HEK293 (cell line): ENCODE measurements at regions not wholly inside any gene's neighbourhood (a gene's known extent, or its start where the extent isn't known, plus 50 kb on each side); places are given as distances from the start of the nearest gene placed in this dataset.

Source experiments
- CTCF ChIA-PET: fragments of 350-600 bp; formaldehyde crosslinking; extraction: SDS; loops from one replicate; lab custom pipeline; 2021; ENCODE audit warnings: antibody characterized with exemption; lab: Yijun Ruan, JAX
- POLR2A ChIA-PET: fragments of 300-600 bp; formaldehyde crosslinking; extraction: SDS; loops from one replicate; lab custom pipeline; 2020; ENCODE audit warnings: antibody characterized with exemption, inconsistent platforms; lab: Yijun Ruan, JAX
- H3K27ac ChIP-seq: fragments of 200-500 bp; sonication (Bioruptor generic); 2 replicates; pipeline ENCODE4 v1.5.1; 2014; ENCODE audit warnings: low read depth, low read length, control low read depth, inconsistent platforms; ENCODE audit errors: extremely low read depth
- H3K36me3 ChIP-seq, 2 experiments: fragments of 200-500 bp in 1 of 2; sonication (Bioruptor generic) in 1 of 2; 1 replicate in 1 of 2; 2 replicates in 1 of 2; pipeline ENCODE4 v1.5.1; 2014 to 2017; ENCODE audit warnings: inconsistent platforms in 2 of 2, low read length in 2 of 2; ENCODE audit not compliant: control insufficient read depth in 2 of 2, insufficient read depth in 1 of 2
- H3K4me1 ChIP-seq: fragments of 200-500 bp; sonication (Bioruptor generic); 2 replicates; pipeline ENCODE4 v1.5.1; 2014; ENCODE audit warnings: mild to moderate bottlenecking, low read length, inconsistent platforms; ENCODE audit not compliant: control insufficient read depth, insufficient read depth
- H3K4me3 ChIP-seq: 2 replicates; pipeline ENCODE4 v1.5.1; 2011; ENCODE audit warnings: low read depth, mild to moderate bottlenecking, control low read depth, low read length, moderate library complexity
- H3K9me3 ChIP-seq: fragments of 200-500 bp; sonication (Bioruptor generic); 2 replicates; pipeline ENCODE4 v1.5.1; 2014; ENCODE audit warnings: low read depth, low read length, inconsistent platforms; ENCODE audit not compliant: control insufficient read depth, insufficient read depth
- GFI1B ChIP-seq: fragments of 450-650 bp; formaldehyde crosslinking; IDR thresholded peaks from 2 replicates; pipeline ENCODE4 v1.5.1; 2016; ENCODE audit warnings: missing biosample characterization, missing genetic modification characterization
- GLI2 ChIP-seq: fragments of 450-650 bp; formaldehyde crosslinking; IDR thresholded peaks from 2 replicates; pipeline ENCODE4; 2017; ENCODE audit warnings: missing biosample characterization, missing genetic modification characterization, low read depth, borderline replicate concordance
- KLF1 ChIP-seq: fragments of 450-650 bp; formaldehyde crosslinking; IDR thresholded peaks from 2 replicates; pipeline ENCODE4 v1.5.1; 2016; ENCODE audit warnings: missing biosample characterization, missing genetic modification characterization
- ZBTB10 ChIP-seq: fragments of 450-650 bp; formaldehyde crosslinking; IDR thresholded peaks from 2 replicates; pipeline ENCODE4 v1.5.1; 2016; ENCODE audit warnings: missing biosample characterization, missing genetic modification characterization
- ZBTB26 ChIP-seq: fragments of 450-650 bp; formaldehyde crosslinking; optimal IDR thresholded peaks from 2 replicates; pipeline ENCODE3; 2016; ENCODE audit warnings: missing biosample characterization, mild to moderate bottlenecking, missing genetic modification characterization
- ZFHX2 ChIP-seq: fragments of 450-650 bp; formaldehyde crosslinking; conservative IDR thresholded peaks from 2 replicates; pipeline ENCODE4 v1.5.1; 2016; ENCODE audit warnings: missing biosample characterization, missing genetic modification characterization
- ZIC2 ChIP-seq: fragments of 450-650 bp; formaldehyde crosslinking; IDR thresholded peaks from 2 replicates; pipeline ENCODE4 v1.5.1; 2016; ENCODE audit warnings: missing biosample characterization, missing genetic modification characterization
- ZNF157 ChIP-seq: fragments of 450-650 bp; formaldehyde crosslinking; IDR thresholded peaks from 2 replicates; pipeline ENCODE4 v1.5.1; 2016; ENCODE audit warnings: missing biosample characterization, missing genetic modification characterization
- ZNF174 ChIP-seq: fragments of 450-650 bp; formaldehyde crosslinking; IDR thresholded peaks from 2 replicates; pipeline ENCODE4 v1.5.0; 2017; ENCODE audit warnings: missing biosample characterization, mild to moderate bottlenecking, missing genetic modification characterization
- ZNF175 ChIP-seq: fragments of 450-650 bp; formaldehyde crosslinking; IDR thresholded peaks from 2 replicates; pipeline ENCODE4 v1.5.1; 2016; ENCODE audit warnings: missing biosample characterization, missing genetic modification characterization
- ZNF19 ChIP-seq: fragments of 450-650 bp; formaldehyde crosslinking; IDR thresholded peaks from 2 replicates; pipeline ENCODE4; 2016; ENCODE audit warnings: missing biosample characterization, missing genetic modification characterization, low read depth
- ZNF335 ChIP-seq: fragments of 450-650 bp; formaldehyde crosslinking; conservative IDR thresholded peaks from 2 replicates; pipeline ENCODE4 v1.5.1; 2016; ENCODE audit warnings: missing biosample characterization, missing genetic modification characterization
- ZNF341 ChIP-seq: fragments of 450-650 bp; formaldehyde crosslinking; IDR thresholded peaks from 2 replicates; pipeline ENCODE4; 2016; ENCODE audit warnings: low read depth, missing biosample characterization, missing genetic modification characterization
- ZNF362 ChIP-seq: fragments of 450-650 bp; formaldehyde crosslinking; IDR thresholded peaks from 2 replicates; pipeline ENCODE4 v1.5.1; 2016; ENCODE audit warnings: missing biosample characterization, missing genetic modification characterization
- ZNF37A ChIP-seq: fragments of 450-650 bp; IDR thresholded peaks from 2 replicates; pipeline ENCODE4 v1.5.1; 2018; ENCODE audit warnings: missing biosample characterization, missing genetic modification characterization
- ZNF501 ChIP-seq: fragments of 450-650 bp; formaldehyde crosslinking; IDR thresholded peaks from 2 replicates; pipeline ENCODE4 v1.5.1; 2016; ENCODE audit warnings: missing biosample characterization, missing genetic modification characterization
- ZNF514 ChIP-seq: fragments of 450-650 bp; formaldehyde crosslinking; IDR thresholded peaks from 2 replicates; pipeline ENCODE4 v1.5.1; 2016; ENCODE audit warnings: missing biosample characterization, missing genetic modification characterization
- ZNF677 ChIP-seq: fragments of 450-650 bp; IDR thresholded peaks from 2 replicates; pipeline ENCODE4 v1.5.0; 2018; ENCODE audit warnings: missing biosample characterization, mild to moderate bottlenecking, missing genetic modification characterization, moderate library complexity
- ZNF701 ChIP-seq: fragments of 450-650 bp; formaldehyde crosslinking; IDR thresholded peaks from 2 replicates; pipeline ENCODE4 v1.5.1; 2016; ENCODE audit warnings: missing biosample characterization, missing genetic modification characterization
- ZSCAN23 ChIP-seq: fragments of 450-650 bp; formaldehyde crosslinking; IDR thresholded peaks from 2 replicates; pipeline ENCODE4 v1.5.1; 2016; ENCODE audit warnings: missing biosample characterization, missing genetic modification characterization
- TF ChIP-seq, protein P1 (sequence below): fragments of 450-650 bp; formaldehyde crosslinking; IDR thresholded peaks from 2 replicates; pipeline ENCODE4 v1.5.1; 2017; ENCODE audit warnings: missing biosample characterization, missing genetic modification characterization

DNA sequence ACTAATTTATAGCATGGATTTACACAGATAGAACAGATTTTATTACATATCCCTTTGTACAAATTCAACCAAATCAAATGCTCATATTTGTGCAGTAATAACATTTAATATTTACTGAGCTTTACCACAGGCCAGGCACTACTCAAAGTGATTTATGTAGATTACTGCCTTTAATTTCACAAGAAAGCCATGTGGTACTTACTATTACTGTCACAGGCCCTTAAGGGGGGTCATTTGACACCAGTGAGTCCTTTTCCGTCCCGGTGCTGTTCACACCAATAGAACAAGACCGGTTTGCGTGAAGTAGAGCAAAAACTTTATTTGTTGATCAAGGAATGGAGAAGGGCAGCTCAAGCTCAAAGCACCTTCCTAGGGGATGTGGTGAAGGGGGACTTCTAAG lies 308.5 kb upstream of the KCNN2 start (continued):
- TF ChIP-seq ZNF157 (tag by site-specific recombination) (no peak), GFI1B (tag by site-specific recombination) (no peak), ZNF362 (tag by site-specific recombination) (no peak)

GRCh38 chr5:114054594-114054993 lies 307.3 kb upstream of the KCNN2 start:
- Histone ChIP-seq H3K4me1 (no peaks in the 10 kb centered on the region), H3K4me3 (no peak overlapping the region), H3K36me3 (no peaks in the 10 kb centered on the region), H3K9me3 (no peaks in the 10 kb centered on the region), H3K27ac (no peak overlapping the region)
- TF ChIP-seq ZNF335 (tag by site-specific recombination) (peak; percentile 47; the same call in 1 of the 2 replicates), ZFHX2 (tag by site-specific recombination) (no peak)
- CTCF ChIA-PET = no interaction called here
- POLR2A ChIA-PET = no interaction called here

DNA sequence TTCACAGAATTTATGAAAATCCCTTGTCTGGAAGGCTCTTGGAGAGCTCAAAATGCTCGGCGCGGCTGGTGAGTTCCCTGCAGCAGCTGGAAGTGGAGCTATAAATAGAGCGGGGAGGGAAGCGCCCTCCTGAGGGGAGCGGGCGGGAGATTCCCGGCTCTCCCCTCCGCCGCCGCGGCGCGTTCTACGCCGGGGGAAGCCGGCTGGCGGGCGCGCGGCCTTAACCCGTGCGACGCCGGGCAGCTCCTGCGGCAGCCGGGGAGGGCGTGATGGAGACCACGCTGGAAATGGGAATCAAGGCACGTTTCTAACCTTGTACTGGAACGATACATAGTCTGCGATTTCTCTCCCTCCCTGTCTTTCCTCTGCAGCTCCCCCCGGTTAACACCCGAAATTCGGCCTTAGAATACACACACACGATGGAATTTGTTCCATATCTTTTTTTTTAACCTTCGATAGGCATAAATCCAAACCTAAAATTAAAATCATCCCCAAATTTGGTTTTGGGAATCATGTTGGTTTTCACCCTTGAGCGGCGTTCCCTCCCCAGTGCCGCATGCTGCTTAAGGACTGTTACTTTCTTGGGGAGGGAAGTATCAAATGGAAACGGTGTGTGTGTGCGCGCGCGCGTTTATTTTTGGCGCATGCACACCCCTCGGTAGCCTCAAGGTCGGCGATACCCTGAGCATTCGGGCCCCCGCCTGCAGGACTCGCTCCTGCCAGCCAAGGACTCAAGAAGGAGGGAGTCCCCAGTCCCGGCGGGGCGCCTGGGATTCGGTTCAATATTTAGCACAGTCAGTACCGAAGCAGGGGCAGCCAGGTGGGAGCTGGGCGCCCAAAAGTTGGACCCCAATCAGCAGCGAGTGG lies 306.3 kb upstream of the KCNN2 start:
- no peaks in the 10 kb centered on the region for H3K4me1 ChIP-seq
- no peak overlapping the region for H3K4me3 ChIP-seq
- POLR2A ChIA-PET = no interaction called here
- no peaks in the 10 kb centered on the region for H3K36me3 ChIP-seq
- H3K9me3 ChIP-seq = no peaks in the 10 kb centered on the region
- CTCF ChIA-PET = no interaction called here
- TF ChIP-seq ZNF677 (tag by site-specific recombination) (no peak), ZNF514 (tag by site-specific recombination) (no peak), ZBTB26 (tag by site-specific recombination) (peak; percentile 48), ZNF335 (tag by site-specific recombination) (no peak), ZIC2 (tag by site-specific recombination) (0 out of 2 replicates have a peak, but pooled peaks have one; percentile 16), ZNF341 (tag by site-specific recombination) (peak; percentile 74)
- TF ChIP-seq, protein P1, sequence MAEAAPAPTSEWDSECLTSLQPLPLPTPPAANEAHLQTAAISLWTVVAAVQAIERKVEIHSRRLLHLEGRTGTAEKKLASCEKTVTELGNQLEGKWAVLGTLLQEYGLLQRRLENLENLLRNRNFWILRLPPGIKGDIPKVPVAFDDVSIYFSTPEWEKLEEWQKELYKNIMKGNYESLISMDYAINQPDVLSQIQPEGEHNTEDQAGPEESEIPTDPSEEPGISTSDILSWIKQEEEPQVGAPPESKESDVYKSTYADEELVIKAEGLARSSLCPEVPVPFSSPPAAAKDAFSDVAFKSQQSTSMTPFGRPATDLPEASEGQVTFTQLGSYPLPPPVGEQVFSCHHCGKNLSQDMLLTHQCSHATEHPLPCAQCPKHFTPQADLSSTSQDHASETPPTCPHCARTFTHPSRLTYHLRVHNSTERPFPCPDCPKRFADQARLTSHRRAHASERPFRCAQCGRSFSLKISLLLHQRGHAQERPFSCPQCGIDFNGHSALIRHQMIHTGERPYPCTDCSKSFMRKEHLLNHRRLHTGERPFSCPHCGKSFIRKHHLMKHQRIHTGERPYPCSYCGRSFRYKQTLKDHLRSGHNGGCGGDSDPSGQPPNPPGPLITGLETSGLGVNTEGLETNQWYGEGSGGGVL = peak; percentile 71
- H3K27ac ChIP-seq = no peak overlapping the region

GRCh38 chr5:114056185-114056538 lies 305.7 kb upstream of the KCNN2 start:
- Histone ChIP-seq H3K36me3 (no peaks in the 10 kb centered on the region), H3K4me3 (no peak overlapping the region), H3K9me3 (no peaks in the 10 kb centered on the region), H3K27ac (no peak overlapping the region), H3K4me1 (no peaks in the 10 kb centered on the region)
- no peak for TF ChIP-seq GLI2 (tag by site-specific recombination)
- TF ChIP-seq ZNF701 (tag by site-specific recombination) = no peak
- no peak for TF ChIP-seq ZBTB10 (tag by site-specific recombination)
- TF ChIP-seq ZSCAN23 (tag by site-specific recombination) = no peak
- no peak for TF ChIP-seq ZNF501 (tag by site-specific recombination)
- no peak for TF ChIP-seq ZNF175 (tag by site-specific recombination)
- TF ChIP-seq ZNF174 (tag by site-specific recombination) = no peak
- no peak for TF ChIP-seq ZNF37A (tag by site-specific recombination)
- no peak for TF ChIP-seq KLF1
- no peak for TF ChIP-seq ZNF19 (tag by site-specific recombination)
- POLR2A ChIA-PET = no interaction called here
- CTCF ChIA-PET = no interaction called here
